ENCODE measurements at regions not wholly inside any gene's neighbourhood (a gene's known extent, or its start where the extent isn't known, plus 50 kb on each side); places are given as distances from the start of the nearest gene placed in this dataset.

DNA sequence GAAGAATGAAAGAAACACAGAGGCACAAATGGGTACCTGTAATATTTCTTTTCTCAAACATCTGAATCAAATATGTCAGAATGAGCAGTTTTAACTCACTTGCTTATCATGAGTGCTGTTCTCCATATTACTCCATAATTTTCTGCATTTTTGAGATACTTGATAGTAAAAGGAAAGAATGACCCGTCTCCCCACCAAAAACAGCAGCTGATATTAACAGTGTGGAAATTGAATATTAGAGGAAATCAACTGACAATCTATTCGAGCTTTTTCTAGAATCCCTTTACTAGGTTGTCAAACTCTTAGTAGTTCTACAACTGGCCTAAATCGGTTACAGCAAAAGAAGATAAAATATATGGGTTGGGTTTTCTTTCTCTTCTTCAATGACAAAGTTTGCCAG, 49.9 kb upstream of the HELT start:
- intact Hi-C loops (cut with DNase I): no loop called here
- TF ChIP-seq, protein P1, sequence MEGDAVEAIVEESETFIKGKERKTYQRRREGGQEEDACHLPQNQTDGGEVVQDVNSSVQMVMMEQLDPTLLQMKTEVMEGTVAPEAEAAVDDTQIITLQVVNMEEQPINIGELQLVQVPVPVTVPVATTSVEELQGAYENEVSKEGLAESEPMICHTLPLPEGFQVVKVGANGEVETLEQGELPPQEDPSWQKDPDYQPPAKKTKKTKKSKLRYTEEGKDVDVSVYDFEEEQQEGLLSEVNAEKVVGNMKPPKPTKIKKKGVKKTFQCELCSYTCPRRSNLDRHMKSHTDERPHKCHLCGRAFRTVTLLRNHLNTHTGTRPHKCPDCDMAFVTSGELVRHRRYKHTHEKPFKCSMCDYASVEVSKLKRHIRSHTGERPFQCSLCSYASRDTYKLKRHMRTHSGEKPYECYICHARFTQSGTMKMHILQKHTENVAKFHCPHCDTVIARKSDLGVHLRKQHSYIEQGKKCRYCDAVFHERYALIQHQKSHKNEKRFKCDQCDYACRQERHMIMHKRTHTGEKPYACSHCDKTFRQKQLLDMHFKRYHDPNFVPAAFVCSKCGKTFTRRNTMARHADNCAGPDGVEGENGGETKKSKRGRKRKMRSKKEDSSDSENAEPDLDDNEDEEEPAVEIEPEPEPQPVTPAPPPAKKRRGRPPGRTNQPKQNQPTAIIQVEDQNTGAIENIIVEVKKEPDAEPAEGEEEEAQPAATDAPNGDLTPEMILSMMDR (IDR thresholded peaks at IDR 0.05): no peak

More for the DNA sequence above, 49.9 kb upstream of the HELT start:
- Histone ChIP-seq H3K27ac (no peak overlapping the region), H3K4me1 (no peaks in the 10 kb centered on the region), H3K4me3 (no peak overlapping the region), H3K27me3 (no peaks in the 10 kb centered on the region), H3K36me3 (no peaks in the 10 kb centered on the region), H3K9me3 (no peaks in the 10 kb centered on the region)
- no peak for DNase-seq (ENCODE audit: low spot score in 2 of 2)
